Activated naive CD8-positive, alpha-beta T cell treated with anti-CD3 and anti-CD28 coated beads for 36 hours (primary cell): ENCODE measurements at regions not wholly inside any gene's neighbourhood (a gene's known extent, or its start where the extent isn't known, plus 50 kb on each side); places are given as distances from the start of the nearest gene placed in this dataset.

Source experiments
- DNase-seq: peaks from one replicate; pipeline ENCODE4 v3.0.0; 2021
- H3K27ac Mint-ChIP-seq: one replicate; pipeline ENCODE4 v1.8.0; 2022; ENCODE audit warnings: mild to moderate bottlenecking, moderate library complexity, mixed read lengths
- H3K27me3 Mint-ChIP-seq: one replicate; pipeline ENCODE4 v1.8.0; 2022; ENCODE audit warnings: mild to moderate bottlenecking, mixed read lengths
- H3K36me3 Mint-ChIP-seq: one replicate; pipeline ENCODE4 v1.8.0; 2021; ENCODE audit warnings: mild to moderate bottlenecking, mixed read lengths
- H3K4me1 Mint-ChIP-seq: one replicate; pipeline ENCODE4 v1.8.0; 2021; ENCODE audit warnings: mixed read lengths
- H3K4me3 Mint-ChIP-seq: one replicate; pipeline ENCODE4 v1.8.0; 2022; ENCODE audit warnings: mild to moderate bottlenecking, moderate library complexity, mixed read lengths
- H3K9me3 Mint-ChIP-seq: one replicate; pipeline ENCODE4 v1.8.0; 2022; ENCODE audit warnings: mixed read lengths

DNA sequence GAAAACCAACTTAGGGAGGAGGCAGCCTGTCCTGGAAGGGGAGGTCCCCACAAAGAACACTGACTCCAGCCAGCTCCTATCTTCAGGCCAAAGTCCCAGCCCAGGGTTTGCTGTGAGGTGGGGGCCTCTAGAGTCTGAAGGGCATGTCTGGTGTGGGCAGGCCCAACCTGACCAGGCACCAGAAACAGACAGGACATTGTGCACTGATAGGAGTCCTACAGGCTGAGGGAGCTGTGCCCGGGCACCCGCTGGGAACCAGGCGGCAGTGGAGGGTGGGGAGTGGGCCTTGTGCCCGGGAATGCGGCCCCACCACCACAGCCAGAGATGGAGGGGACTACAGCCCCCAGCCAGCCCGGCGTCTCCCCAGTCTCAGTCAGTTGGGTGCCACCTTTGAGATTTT, 161.4 kb downstream of the WNT7A start:
- no peaks in the 10 kb centered on the region for H3K4me1 Mint-ChIP-seq
- peaks cover 18% of the 10 kb centered on the region for H3K9me3 Mint-ChIP-seq
- H3K4me3 Mint-ChIP-seq, result no peak overlapping the region
- H3K27ac Mint-ChIP-seq, result no peak overlapping the region
- no peaks in the 10 kb centered on the region for H3K36me3 Mint-ChIP-seq
- H3K27me3 Mint-ChIP-seq, result no peaks in the 10 kb centered on the region
- DNase-seq, result no peak

DNA sequence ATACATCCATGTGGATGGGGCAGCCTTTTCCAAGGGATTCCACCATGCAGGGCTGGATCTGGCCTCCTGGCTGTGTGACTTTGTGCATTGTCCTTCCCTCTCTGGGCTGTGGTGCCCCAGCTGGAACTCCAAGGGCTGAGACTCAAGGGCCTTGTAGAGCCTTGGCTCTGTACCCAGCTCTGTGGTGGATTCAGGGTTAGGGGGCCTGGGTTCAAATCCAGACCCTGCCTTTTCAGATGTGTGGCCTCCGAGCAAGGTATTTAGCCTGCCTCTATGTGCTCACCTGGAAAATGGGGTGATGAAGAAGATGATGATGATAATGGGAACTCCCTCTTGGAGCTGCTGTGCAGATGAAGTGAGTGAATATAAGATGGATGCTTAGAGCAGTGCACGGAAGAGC, 161.9 kb downstream of the WNT7A start:
- Mint-ChIP-seq H3K4me3 (no peak overlapping the region), H3K4me1 (no peaks in the 10 kb centered on the region), H3K36me3 (no peaks in the 10 kb centered on the region), H3K9me3 (peaks cover 20% of the 10 kb centered on the region), H3K27ac (no peak overlapping the region), H3K27me3 (no peaks in the 10 kb centered on the region)
- DNase-seq, result no peak

DNA sequence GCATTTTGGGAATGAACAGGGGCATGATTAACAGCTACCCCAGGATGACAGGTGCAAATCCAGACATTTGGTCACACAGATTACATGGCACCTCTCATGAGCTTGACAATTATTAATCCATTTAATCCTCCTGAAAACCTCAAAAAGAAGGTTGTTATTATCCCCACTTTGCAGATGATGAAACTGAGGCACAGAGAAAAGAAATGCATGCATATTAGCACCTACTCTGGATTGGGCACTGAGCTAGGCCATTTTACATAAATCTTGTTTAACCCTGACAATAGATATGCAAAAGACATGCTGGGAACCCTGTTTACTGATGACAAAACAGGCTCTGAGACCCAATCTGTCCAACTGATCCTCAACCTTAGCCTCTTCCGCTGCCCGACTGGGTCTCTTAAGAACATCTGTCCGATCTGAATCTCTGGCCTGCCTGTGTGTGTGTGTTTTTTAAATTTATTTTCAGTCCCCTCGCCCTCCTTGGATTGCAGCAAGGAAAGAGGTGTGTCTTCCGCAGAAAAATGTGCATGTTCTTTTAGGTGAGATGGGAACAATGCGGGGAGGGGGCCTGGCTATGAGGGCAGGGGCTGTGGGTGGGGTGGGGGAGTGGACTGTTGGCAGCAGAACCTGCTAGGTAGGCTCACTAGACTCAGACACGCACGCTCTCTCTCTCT, 162.5 kb downstream of the WNT7A start:
- no peaks in the 10 kb centered on the region for H3K4me1 Mint-ChIP-seq
- no peak overlapping the region for H3K27ac Mint-ChIP-seq
- no peaks in the 10 kb centered on the region for H3K36me3 Mint-ChIP-seq
- no peak overlapping the region for H3K4me3 Mint-ChIP-seq
- H3K27me3 Mint-ChIP-seq, result peaks cover 3% of the 10 kb centered on the region
- H3K9me3 Mint-ChIP-seq, result peaks cover 16% of the 10 kb centered on the region
- DNase-seq, result no peak

DNA sequence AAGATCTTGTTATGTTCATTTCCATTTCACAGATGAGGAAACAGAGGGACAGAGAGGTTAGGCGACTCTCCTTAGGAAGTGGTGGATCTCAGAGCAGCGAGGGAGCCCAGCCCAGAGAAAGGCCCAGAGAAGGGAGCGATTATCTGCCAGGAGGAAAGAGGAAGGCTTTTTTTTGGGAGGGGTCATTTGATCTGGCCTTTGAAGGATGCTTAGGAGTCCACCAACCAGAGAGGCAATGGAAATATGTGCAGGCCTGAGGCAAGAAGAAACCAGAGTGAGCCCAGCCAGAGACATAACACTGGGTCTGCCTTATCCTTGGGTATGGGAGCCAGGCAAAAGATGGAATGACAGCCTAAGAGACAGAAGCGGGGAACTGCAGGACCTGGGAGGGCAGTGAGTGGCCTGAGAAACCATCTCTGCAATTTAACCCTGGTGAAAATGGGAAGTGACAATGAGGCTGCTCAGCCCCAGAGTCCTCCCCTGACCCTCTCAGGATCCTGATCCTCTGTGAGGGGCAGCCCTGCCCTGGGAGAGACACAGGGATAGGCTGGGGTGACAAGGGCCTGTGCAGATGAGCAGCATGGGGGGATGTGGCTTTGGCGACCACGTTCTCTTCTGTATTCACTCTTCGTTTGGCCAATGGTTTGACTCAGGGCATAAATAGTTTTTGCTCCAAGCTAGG, 163.2 kb downstream of the WNT7A start:
- no peaks in the 10 kb centered on the region for H3K4me1 Mint-ChIP-seq
- H3K4me3 Mint-ChIP-seq, result no peak overlapping the region

DNA sequence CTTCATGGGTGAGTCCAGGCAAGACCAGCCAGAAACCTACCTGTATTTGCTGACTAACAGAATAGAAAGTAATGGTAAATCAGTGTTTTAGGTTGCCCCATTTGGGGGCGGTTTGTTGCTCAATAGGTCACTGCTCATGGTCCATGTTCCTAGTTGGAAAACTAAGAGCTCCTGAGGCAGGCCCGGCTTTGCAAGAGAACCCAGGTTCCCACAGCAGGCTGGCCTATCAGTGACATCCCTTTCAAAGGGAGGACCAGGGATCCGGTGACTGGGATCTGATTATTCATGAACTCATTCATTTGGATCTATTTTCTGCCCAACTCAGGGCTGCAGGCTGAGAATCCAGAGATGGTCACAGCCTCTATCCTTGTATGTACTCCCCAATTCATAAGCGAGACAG, 163.9 kb downstream of the WNT7A start:
- H3K27ac Mint-ChIP-seq, result no peak overlapping the region
- peaks cover 3% of the 10 kb centered on the region for H3K27me3 Mint-ChIP-seq
- H3K9me3 Mint-ChIP-seq, result peaks cover 25% of the 10 kb centered on the region
- no peaks in the 10 kb centered on the region for H3K36me3 Mint-ChIP-seq
- DNase-seq, result no peak
- H3K4me3 Mint-ChIP-seq, result no peak overlapping the region
- H3K4me1 Mint-ChIP-seq, result no peaks in the 10 kb centered on the region

More for the DNA sequence above, 163.2 kb downstream of the WNT7A start:
- Mint-ChIP-seq H3K36me3 (no peaks in the 10 kb centered on the region), H3K9me3 (peaks cover 18% of the 10 kb centered on the region), H3K27me3 (peaks cover 3% of the 10 kb centered on the region), H3K27ac (no peak overlapping the region)
- no peak for DNase-seq

DNA sequence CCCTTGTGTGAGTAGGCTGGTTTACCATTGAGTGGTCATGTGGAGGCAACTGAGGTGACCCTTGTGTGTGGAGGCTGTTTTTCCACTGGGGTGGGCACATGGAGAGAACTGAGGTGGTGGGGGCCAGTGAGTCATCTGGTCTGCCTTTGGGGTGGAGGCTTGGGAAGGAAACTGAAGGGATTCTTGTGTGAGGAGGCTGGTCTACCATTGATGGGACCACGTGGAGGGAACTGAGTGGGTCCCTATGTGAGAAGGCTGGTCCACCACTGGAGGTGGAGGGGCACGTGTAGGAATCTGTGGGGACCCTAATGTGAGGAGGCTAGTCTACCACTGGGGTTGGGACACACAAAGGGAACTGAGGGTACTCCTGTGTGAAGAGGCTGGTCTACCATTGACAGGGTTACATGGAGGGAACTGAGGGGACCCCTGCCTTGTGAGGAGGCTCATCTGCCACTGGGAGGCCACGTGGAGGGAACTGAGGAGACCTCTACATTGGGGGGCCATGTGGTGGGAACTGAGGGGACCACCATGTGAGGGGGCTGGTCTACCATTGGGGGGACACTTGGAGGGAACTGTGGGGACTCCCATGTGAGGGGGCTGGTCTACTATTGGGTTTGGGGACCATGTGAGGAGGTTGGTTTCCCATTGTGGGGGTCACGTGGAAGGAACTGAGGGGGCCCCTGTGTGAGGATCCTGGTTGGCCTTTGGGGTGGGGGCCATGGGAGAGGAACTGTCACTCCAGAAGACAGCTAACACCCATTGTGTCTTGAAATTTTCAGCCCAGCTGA, 164.5 kb downstream of the WNT7A start:
- no peak overlapping the region for H3K27ac Mint-ChIP-seq

DNA sequence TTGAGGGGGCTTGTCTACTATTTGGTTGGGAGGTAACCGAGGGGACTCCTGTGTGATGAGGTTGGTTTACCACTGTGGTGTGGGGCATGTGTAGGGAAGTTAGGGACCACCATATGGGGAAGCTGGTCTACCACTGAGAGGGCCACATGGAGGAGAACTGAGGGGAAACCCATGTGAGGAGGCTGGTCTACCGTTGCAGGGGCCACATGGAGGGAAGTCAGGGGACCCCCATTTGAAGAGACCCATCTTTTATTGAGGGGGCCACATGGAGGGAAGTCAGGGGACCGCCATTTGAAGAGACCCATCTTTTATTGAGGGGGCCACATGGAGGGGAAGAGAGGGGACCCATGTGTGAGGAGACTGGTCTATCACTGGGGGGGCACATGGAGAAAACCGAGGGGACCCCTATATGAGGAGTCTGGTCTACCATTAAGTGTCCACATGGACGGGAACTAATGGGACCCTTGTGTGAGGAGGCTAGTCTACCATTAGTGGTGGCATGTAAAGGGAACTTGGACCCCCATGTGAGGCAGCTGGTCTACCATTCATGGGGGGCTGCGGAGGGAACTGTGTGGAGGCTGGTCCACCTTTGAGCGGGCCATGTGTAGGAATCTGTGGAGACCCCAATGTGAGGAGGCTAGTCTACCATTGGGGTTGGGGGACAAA, 165.5 kb downstream of the FBLN2 start:
- H3K27me3 Mint-ChIP-seq, result peaks cover 6% of the 10 kb centered on the region
- peaks cover 3% of the 10 kb centered on the region for H3K36me3 Mint-ChIP-seq
- peaks cover 36% of the 10 kb centered on the region for H3K9me3 Mint-ChIP-seq
- no peaks in the 10 kb centered on the region for H3K4me1 Mint-ChIP-seq
- H3K27ac Mint-ChIP-seq, result no peak overlapping the region
- DNase-seq, result no peak
- H3K4me3 Mint-ChIP-seq, result no peak overlapping the region

More for the DNA sequence above, 164.5 kb downstream of the WNT7A start:
- Mint-ChIP-seq H3K4me1 (no peaks in the 10 kb centered on the region), H3K27me3 (peaks cover 3% of the 10 kb centered on the region), H3K4me3 (no peak overlapping the region), H3K9me3 (peaks cover 29% of the 10 kb centered on the region), H3K36me3 (peaks cover 3% of the 10 kb centered on the region)
- DNase-seq, result no peak

DNA sequence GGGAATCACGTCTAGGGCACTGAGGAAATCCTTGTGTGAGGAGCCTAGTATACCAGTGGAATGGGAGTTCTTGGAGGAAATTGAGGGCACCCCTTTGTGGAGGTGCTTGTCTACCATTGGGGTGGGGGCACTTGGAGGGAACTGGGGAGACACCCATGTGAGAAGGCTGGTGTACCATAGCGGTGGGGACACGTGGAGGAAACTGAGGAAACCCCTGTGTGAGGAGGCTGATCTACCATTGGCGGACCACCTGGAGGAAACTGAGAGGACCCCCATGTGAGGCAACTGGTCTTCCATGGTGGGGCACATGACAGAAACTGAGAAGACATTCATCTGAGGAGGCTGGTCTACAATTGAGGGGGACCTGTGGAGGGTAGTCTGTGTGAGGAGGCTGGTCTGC, 164.5 kb downstream of the FBLN2 start:
- no peaks in the 10 kb centered on the region for H3K4me1 Mint-ChIP-seq
- H3K4me3 Mint-ChIP-seq, result no peak overlapping the region
- H3K27ac Mint-ChIP-seq, result no peak overlapping the region
- H3K36me3 Mint-ChIP-seq, result peaks cover 3% of the 10 kb centered on the region
- H3K27me3 Mint-ChIP-seq, result peaks cover 6% of the 10 kb centered on the region
- peaks cover 40% of the 10 kb centered on the region for H3K9me3 Mint-ChIP-seq
- DNase-seq, result no peak

DNA sequence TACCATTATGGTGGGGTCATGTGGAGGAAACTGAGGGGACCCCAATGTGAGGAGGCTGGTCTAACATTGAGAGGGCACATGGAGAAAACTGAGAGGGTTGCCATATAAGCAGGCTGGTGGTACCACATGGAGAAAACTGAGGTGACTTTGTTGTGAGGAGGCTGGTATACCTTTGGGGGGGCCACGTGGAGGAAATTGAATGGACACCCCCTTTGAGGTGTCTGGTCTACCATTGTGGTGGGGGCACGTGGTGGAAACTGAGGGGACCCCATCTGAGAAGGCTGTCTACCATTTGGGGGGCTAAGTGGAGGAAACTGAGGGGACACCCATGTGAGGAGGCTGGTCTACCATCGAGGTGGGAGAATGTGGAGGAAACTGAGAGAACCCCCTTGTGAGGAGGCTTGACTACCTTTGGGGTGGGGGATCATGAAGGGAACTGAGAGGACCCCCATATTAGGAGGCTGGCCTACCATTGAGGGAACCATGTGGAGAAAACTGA, 163.8 kb downstream of the FBLN2 start:
- DNase-seq, result no peak
- Mint-ChIP-seq H3K4me1 (no peaks in the 10 kb centered on the region), H3K36me3 (peaks cover 3% of the 10 kb centered on the region), H3K27me3 (peaks cover 6% of the 10 kb centered on the region), H3K4me3 (no peak overlapping the region), H3K9me3 (peaks cover 46% of the 10 kb centered on the region), H3K27ac (no peak overlapping the region)

DNA sequence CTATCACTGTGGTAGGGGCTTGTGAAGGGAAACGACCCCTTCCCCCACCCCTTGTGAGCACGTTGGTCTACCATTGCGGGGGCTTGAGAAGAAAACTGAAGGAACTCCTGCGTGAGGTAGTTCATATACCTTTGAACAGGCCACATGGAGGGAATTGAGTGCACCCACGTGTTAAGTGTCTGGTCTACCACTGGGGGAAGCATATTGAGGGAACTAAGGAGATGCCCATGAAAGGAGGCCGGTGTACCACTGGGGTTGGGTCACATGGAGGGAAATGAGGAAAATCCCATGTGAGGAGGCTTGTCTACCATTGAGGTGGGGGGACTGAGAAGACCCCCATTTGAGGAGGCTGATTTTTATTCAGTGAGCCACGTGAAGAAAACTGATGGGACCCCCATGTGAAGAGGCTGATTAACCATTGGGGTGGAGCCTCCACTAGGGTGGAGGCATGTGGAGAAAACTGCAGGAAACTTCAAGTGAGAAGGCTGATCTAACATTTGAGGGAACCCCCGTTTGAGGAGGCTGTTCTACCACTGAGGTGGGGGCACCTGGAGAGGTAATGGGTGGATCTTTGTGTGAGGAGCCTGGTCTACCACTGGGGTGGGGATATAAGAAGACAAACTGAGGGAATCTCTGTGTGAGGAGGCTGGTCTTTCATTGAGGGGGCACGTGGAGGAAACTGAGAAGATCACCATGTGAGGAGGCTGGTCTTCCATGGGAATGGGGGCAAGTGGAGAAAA, 163.2 kb downstream of the FBLN2 start:
- Mint-ChIP-seq H3K36me3 (peaks cover 3% of the 10 kb centered on the region), H3K4me1 (no peaks in the 10 kb centered on the region), H3K9me3 (peaks cover 50% of the 10 kb centered on the region), H3K4me3 (no peak overlapping the region), H3K27me3 (peaks cover 6% of the 10 kb centered on the region), H3K27ac (no peak overlapping the region)
- DNase-seq, result no peak

DNA sequence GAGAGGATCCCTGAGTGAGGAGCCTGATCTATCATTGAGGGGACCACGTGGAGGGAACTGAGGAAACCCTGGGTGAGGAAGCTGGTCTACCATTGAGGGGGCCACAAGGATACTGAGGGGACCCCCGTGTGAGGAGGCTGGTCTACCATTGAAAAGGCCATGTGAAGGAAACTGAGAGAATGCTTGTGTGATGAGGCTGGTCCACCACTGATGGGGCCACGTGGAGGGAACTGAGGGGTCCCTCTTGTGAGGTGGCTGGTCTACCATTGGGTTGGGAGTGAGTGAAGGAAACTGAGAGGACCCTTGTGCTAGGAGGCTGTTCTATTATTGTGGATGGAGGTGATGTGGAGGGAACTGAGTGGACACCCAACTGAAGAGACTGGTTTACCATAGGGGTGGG, 161.3 kb downstream of the FBLN2 start:
- Mint-ChIP-seq H3K36me3 (peaks cover 3% of the 10 kb centered on the region), H3K4me1 (no peaks in the 10 kb centered on the region), H3K4me3 (no peak overlapping the region), H3K9me3 (peaks cover 54% of the 10 kb centered on the region), H3K27me3 (peaks cover 6% of the 10 kb centered on the region), H3K27ac (no peak overlapping the region)
- no peak for DNase-seq

DNA sequence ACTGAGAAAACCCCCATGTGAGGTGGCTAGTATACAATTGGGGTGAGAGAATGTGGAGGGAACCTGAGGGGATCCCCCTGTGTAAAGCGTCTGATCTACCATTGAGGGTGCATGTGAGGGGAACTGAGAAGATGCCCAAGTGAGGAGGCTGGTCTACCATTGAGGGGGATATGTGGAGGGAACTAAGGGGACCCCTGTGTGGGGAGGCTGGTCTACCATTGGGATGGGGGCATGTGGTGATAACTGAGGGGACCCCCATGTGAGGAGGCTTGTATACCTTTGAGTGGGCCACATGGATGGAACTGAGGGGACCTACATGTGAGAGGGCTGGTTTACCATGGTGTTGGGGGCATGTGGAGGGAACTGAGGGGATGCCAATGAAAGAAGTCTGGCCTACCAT, 160.8 kb downstream of the FBLN2 start:
- peaks cover 53% of the 10 kb centered on the region for H3K9me3 Mint-ChIP-seq
- H3K4me1 Mint-ChIP-seq, result no peaks in the 10 kb centered on the region
- no peak overlapping the region for H3K27ac Mint-ChIP-seq
- no peak for DNase-seq
- H3K4me3 Mint-ChIP-seq, result no peak overlapping the region
- H3K27me3 Mint-ChIP-seq, result peaks cover 10% of the 10 kb centered on the region
- peaks cover 3% of the 10 kb centered on the region for H3K36me3 Mint-ChIP-seq

DNA sequence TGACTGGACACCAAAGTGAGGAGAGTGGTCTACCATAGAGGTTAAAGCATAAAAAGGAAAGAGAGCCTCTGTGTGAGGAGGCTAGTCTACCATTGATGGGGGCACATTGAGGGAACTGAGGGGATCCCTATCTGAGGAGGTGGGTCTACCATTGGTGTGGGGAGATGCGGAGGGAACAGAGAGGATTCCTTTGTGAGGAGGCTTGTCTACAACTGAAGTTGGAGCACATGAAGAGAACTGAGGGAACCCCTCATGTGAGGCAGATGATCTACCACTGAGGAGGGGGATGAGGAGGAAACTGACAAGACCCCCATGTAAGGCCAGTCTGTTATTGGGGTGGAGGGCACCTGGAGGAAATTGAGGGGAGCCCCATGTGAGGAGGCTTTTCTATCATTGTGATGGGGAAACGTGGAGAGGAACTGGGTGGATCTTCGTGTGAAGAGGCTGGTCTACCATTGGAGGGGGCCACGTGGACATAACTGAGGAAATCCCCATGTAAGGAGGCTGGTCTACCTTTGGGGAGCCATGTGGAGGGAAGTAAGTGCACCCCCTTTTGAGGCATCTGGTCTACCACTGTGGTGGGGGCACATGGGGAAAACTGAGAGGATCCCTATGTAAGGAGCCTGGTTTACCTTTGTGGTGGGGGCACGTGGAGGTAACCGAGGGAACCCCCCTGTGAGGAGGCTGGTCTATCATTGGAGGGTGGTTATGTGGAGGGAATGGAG, 160.1 kb downstream of the FBLN2 start:
- Mint-ChIP-seq H3K4me1 (no peaks in the 10 kb centered on the region), H3K9me3 (peaks cover 54% of the 10 kb centered on the region), H3K4me3 (no peak overlapping the region), H3K27ac (no peak overlapping the region), H3K27me3 (peaks cover 12% of the 10 kb centered on the region), H3K36me3 (peaks cover 3% of the 10 kb centered on the region)
- DNase-seq, result no peak

DNA sequence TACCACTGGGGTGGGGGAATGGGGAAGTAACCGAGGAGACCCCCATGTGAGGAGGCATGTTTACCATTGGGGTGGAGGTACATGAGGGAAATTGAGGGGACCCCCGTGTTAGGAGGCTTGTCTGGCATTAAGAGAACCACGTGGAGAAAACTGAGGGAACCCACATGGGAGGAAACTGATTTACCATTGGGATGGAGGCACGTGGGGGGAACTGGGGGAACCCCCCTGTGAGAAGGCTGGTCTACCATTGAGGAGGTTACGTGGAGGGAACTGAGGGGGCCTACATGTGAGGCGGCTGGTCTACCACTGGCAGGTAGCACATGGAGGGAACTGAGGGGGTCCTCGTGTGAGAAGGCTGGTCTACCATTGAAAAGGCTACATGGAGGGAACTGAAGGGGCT, 159.4 kb downstream of the FBLN2 start:
- Mint-ChIP-seq H3K36me3 (peaks cover 3% of the 10 kb centered on the region), H3K4me3 (no peak overlapping the region), H3K27ac (no peak overlapping the region), H3K4me1 (no peaks in the 10 kb centered on the region), H3K27me3 (peaks cover 16% of the 10 kb centered on the region), H3K9me3 (peaks cover 48% of the 10 kb centered on the region)
- DNase-seq, result no peak
